Urothelium cell line (cell line): ENCODE measurements at regions not wholly inside any gene's neighbourhood (a gene's known extent, or its start where the extent isn't known, plus 50 kb on each side); places are given as distances from the start of the nearest gene placed in this dataset.
"Not testable (repeated sequence)": the region's sequence is repeated elsewhere in the genome, so short reads cannot be mapped to it uniquely, and the experiment has no call there.

ENCODE experiments used
- DNase-seq: peaks from one replicate; pipeline ENCODE4 v3.0.0; 2011; ENCODE audit warnings: low spot score, mixed read lengths
- FAIRE-seq: peaks from 2 replicates; lab custom pipeline; 2011; peaks lifted over from hg19 to GRCh38; lab: Jason Lieb, UNC

- no peak for DNase-seq
- FAIRE-seq: no peak
These were observed 167.4 kb downstream of the C1D start for GRCh38 chr2:67895227-67895941.

DNA sequence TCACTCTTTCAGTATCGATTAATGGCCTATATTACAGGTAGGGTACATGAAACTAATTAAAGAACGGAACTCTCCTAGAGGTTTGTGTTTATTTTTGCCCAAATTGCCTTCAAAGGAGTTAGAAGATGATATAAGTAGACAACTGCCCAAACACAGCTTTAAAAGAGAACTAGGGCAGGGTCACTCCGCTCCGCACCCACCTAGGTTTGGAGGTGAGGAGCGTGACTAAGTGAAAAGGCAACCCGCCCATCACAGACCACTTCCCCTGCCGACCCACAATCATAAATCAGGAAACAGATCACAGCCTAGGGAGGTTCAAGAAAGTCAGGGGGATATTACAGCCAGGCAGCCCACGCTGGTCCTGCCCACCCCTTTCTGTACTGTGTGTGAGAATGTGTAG is 166.7 kb downstream of the C1D start:
- DNase-seq: no peak
- no peak for FAIRE-seq

GRCh38 chr2:67896476-67896875 is 166.3 kb downstream of the C1D start:
- FAIRE-seq (no peak), DNase-seq (no peak)

DNA sequence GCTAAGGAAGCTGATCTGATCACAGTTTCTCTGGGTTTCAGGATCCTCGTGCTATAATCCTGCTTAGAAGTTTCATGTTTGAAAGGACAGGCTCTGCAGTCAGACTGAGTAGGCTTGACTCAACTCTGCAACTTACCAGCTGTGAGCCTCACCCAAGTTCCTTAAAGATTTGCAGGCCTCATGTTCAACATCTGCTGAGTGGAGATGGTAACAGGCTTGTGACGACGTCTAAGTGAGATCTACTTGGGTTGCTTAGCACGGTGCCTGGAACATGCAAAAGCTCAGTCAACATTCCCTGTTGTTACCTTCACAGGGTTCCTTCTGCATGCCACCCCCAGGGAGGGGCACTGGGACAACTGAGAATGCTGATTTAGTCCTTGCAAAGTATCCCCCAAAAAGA is 164.2 kb downstream of the C1D start:
- DNase-seq (no peak), FAIRE-seq (no peak)

- FAIRE-seq (no peak), DNase-seq (no peak)
These were observed 163.6 kb downstream of the C1D start for GRCh38 chr2:67899187-67899586.

GRCh38 chr2:67900826-67901225 is 162.0 kb downstream of the C1D start:
- FAIRE-seq (no peak), DNase-seq (no peak)

GRCh38 chr2:67904566-67904965 is 158.2 kb downstream of the C1D start:
- FAIRE-seq (no peak), DNase-seq (no peak)

DNA sequence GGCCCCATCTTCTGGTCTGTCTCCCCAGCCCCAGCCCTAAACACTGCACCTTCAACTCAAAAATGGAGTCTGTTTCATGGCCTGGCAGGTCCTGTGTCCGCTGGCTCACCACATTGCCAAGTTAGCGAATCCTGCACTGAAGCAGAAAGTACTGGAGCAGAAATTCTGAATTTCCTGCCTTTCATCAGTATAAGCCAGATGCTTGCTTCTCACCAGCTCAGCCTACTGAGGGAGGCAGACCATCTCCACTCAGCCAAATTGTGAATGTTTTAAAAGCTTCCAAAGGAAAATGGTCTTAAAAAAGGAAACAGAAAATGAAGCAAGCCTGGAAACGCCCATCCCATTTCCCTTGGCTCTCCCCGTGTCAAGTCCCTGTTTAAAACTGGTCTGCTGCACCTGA is 157.8 kb downstream of the C1D start:
- FAIRE-seq: no peak
- no peak for DNase-seq

GRCh38 chr2:67906547-67906946 is 156.3 kb downstream of the C1D start:
- FAIRE-seq: not testable (repeated sequence)

DNA sequence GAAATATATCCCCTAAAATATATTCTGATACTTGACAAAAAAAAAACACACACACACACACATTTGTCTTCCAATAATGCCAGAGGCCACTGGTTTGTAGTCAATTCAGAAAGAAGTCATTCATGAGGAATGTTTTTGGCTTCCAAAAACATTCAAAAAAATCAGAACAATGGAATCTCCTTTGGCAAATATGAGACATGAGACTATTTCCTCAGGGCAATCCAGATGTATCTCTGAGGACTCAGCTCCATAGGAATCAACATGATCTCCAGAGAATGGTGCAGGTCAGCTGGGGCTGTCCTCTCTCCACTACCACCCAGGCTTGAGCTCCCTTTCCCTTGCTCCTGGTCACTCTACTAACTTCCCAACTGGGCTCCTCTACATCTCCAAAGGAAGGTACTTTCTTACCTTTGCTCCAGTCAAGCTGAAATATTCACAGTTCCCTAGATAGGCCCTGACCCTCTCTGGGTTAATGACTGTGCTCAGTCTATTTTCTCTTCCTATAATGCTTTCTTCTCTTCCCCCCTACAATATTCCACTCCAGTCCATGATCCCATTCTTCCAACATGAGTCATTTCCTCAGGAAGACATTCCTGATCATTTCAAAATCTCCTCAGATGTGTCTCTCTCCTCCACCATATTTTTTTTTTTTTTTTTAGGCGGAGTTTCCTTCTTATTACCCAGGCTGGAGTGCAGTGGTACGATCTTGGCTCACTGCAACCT is 145.3 kb downstream of the C1D start:
- FAIRE-seq: no peak
- peak; percentile 72 for DNase-seq

More at GRCh38 chr2:67906547-67906946, 156.3 kb downstream of the C1D start:
- not testable (repeated sequence) for DNase-seq

DNA sequence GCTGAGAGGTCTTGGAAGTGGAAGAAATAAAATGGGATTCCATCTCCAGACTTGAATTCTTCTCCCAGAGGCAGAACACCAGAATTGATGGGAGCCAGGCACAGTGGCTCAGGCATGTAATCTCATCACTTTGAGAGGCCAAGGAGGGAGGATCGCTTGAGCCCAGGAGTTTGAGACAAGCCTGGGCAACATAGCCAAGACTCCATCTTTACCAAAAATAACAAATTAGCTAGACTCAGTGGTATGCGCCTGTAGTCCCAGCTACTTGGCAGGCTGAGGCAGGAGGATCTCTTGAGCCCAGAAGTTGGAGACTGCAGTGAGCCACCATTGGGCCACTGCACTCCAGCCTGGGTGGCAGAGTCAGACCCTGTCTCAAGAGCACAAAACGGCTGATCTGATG is 144.3 kb downstream of the C1D start:
- FAIRE-seq (no peak), DNase-seq (no peak)

- FAIRE-seq: no peak
These were observed 143.3 kb downstream of the C1D start for GRCh38 chr2:67919490-67919889.

GRCh38 chr2:67922080-67922785 is 140.6 kb downstream of the C1D start:
- DNase-seq (no peak), FAIRE-seq (no peak)

More at GRCh38 chr2:67919490-67919889, 143.3 kb downstream of the C1D start:
- no peak for DNase-seq

DNA sequence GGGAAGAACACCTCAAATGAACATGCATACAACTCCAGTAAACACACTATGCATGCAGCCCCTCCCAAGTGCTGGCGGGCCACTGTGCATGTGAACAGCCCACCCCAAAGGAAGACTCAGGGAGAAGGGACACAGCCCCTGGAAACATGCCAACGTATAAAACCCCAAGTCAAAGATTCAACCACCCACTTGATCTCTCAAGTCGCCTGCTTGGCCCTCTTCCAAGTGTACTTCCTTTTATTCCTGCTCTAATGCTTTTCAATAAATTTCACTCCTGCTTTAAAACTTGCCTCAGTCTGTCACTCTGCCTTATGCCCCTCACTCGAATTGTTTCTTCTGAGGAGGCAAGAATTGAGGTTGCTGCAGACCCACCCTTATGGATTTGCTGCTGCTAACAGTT is 139.1 kb downstream of the C1D start:
- no peak for DNase-seq
- FAIRE-seq: no peak

DNA sequence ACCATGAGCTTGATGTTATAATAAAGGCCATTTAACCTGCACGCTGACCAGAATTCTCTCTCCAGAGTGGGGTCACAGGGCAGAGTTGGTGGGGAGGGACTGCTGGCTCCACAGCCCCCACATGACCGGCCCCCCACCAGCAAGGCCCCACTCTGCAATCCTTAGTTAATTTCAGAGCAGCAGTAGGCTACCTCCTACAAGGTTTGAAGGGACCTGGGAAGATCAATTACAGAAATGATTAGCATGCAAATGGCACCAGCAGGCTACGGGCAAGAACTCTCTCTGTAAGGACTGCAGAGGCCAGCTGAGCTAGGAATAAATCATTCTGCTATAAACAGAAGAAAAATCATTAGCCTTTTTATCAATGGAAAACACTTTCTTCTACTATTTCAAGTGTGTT is 135.3 kb downstream of the C1D start:
- FAIRE-seq (no peak), DNase-seq (no peak)

DNA sequence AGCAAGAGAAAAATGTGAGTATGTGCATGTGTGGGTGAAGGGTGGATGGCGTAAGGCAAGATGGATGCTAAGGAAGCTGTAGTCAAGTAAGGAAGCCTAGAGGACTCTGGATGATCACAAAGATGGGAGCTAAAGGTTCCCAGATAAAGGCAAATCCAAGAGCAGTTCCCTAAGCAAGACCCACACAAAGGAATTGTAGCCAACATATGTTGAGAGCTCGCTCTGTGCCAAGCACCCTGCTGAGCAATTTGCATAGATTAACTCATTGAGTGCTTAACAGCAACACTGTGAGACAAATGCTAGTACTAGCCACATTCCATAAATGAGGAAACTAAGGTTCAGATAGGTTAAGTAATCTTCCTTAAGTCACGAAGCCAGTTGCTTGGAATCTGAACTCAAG is 132.6 kb downstream of the C1D start:
- FAIRE-seq: no peak
- no peak for DNase-seq

- DNase-seq (no peak), FAIRE-seq (no peak)
These were observed 125.8 kb downstream of the C1D start for GRCh38 chr2:67936969-67937368.

GRCh38 chr2:67938053-67938452 is 124.8 kb downstream of the C1D start:
- DNase-seq (no peak), FAIRE-seq (no peak)

GRCh38 chr2:67945056-67945455 is 117.7 kb downstream of the C1D start:
- DNase-seq (no peak), FAIRE-seq (no peak)

- FAIRE-seq: no peak
- DNase-seq: no peak
These were observed 116.9 kb downstream of the C1D start for GRCh38 chr2:67945940-67946339.

GRCh38 chr2:67948057-67948456 is 114.7 kb downstream of the C1D start:
- no peak for FAIRE-seq
- DNase-seq: no peak

GRCh38 chr2:67948506-67948905 is 114.3 kb downstream of the C1D start:
- FAIRE-seq (no peak), DNase-seq (no peak)
